ENCODE measurements at regions not wholly inside any gene's neighbourhood (a gene's known extent, or its start where the extent isn't known, plus 50 kb on each side); places are given as distances from the start of the nearest gene placed in this dataset.

DNA sequence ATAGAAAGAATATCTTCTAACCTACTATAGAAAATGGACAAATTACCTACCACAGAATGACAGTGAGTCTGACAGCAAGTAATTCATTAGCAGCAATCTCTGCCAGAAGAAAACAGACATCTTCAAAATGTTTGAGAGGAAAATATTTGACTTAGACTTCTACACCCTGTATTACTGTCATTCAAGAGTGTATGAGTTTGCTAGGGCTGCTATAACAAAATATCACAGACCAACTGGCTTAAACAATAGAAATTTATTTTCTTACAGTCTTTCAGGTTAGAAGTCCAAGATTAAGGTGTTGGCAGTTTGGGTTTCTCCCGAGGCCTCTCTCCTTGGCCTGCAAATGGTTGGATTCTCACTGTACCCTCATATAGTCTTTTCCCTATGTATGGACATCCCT lies 52.9 kb upstream of the FGGY start:
- TF ChIP-seq, protein P1, sequence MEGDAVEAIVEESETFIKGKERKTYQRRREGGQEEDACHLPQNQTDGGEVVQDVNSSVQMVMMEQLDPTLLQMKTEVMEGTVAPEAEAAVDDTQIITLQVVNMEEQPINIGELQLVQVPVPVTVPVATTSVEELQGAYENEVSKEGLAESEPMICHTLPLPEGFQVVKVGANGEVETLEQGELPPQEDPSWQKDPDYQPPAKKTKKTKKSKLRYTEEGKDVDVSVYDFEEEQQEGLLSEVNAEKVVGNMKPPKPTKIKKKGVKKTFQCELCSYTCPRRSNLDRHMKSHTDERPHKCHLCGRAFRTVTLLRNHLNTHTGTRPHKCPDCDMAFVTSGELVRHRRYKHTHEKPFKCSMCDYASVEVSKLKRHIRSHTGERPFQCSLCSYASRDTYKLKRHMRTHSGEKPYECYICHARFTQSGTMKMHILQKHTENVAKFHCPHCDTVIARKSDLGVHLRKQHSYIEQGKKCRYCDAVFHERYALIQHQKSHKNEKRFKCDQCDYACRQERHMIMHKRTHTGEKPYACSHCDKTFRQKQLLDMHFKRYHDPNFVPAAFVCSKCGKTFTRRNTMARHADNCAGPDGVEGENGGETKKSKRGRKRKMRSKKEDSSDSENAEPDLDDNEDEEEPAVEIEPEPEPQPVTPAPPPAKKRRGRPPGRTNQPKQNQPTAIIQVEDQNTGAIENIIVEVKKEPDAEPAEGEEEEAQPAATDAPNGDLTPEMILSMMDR (IDR thresholded peaks at IDR 0.05) = no peak
- no peak for TF ChIP-seq POLR2A (IDR thresholded peaks at IDR 0.05)
